HG03039 (cell line): ENCODE measurements at regions not wholly inside any gene's neighbourhood (a gene's known extent, or its start where the extent isn't known, plus 50 kb on each side); places are given as distances from the start of the nearest gene placed in this dataset.
"Not testable (repeated sequence)": the region's sequence is repeated elsewhere in the genome, so short reads cannot be mapped to it uniquely, and the experiment has no call there.

Experiments
- ATAC-seq: cut with Tn5 transposase; IDR thresholded peaks from one replicate; pipeline ENCODE4 v1.9.1; 2021; ENCODE audit warnings: mild to moderate bottlenecking, moderate library complexity; ENCODE audit not compliant: unreplicated experiment

DNA sequence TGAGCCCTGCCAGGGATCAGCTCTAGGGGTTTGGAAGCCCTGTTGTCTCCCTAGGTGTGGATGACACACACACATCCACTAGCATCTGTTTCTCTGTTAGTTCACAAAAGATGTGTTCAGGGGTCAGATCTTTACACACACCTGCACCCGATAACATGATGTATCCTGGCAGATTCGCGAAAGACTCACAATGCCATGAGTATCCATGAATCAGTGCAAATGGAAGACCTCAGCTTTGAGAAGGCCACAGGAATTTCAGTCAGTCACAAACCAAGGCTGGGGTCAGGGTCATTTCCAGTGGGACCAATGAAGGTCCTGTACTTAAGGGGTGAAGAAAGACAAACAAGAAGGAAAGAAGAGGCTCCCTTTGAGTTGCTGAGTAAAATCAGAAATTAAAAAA is 898.2 kb downstream of the UQCRFS1 start:
- ATAC-seq: no peak

DNA sequence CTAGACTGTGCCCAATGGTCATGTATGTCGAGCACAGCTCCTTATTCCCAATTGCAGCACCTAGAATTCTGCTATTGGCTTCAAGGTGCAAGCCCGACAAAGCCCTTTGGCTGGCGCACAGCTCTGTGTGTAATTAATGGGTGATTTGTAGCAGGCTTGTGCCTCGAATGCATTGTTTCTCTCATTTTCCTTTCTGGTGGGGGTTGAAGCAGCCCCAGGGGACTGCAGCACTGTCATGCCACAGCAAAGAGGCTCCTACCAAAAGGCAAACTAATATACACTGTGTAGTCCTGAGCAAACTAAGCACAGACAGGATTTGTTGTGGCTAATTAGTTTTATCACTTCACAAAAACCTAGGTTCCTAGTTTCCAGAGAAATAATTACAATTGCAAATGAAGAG is 898.7 kb downstream of the UQCRFS1 start:
- ATAC-seq: no peak

DNA sequence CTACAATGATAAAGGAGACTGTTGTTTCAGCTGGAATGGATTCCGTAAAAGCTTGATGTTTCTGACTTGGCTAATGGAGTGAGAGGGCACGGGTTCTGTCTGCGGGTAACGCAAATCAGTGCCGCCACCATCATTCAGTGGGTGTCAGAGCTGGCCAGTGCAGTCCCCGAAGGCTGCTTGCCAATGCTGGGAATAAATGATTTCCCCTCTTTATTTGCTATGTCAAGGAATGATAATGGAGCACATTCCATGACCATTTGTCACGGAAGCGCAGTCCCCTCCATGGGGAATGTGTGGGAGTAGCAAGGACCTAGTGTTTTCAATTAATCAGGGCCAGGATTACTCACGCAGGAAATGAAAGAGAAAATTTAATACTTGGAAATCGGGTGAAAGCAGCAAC is 899.3 kb downstream of the UQCRFS1 start:
- no peak for ATAC-seq

DNA sequence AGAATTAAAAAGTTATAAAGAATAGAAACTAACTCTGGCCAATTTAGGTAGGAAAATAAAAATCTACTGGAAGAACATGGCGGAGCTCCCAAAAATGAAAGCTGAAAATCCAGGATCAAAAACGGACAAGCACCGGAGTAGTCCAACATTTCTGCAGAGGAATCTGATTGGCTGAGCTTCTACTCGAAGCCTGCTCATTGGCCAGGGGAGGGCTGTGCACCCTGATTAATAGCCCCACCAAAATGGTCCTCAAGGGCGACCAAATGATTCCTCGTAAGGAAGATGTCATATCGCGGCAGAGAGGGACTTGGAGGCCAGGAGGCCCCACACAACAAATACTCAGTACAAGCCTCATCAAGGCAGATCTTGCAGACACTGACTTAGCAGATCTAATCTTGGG is 900.7 kb downstream of the UQCRFS1 start:
- ATAC-seq: no peak

DNA sequence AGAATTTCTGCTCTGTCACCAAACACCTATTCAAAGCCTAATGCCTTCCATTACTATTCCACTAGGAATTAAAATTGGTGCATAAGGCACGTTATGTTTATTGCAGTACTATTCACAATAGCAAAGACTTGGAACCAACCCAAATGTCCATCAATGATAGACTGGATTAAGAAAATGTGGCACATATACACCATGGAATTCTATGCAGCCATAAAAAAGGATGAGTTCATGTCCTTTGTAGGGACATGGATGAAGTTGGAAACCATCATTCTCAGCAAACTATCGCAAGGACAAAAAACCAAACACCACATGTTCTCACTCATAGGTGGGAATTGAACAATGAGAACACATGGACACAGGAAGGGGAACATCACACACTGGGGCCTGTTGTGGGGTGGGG is 902.1 kb downstream of the UQCRFS1 start:
- ATAC-seq: not testable (repeated sequence)

DNA sequence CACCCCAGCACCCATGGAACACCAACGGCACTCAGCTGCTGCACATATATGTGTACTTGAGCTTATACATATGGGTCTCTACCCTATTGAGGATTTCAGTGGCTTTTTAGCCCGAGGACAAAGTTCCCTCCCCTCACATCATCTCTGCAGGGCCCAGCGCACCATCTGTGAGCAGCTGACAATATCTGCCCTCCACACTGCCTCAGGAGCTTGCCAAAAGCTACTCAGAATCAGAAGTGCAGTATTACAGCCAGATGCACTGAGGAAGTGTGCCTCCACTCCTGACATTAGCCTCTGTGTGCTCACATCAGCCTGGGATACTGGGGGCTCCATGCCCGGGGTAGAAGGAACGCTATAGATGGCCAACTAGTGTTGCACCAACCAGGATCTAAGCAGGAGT is 903.9 kb downstream of the UQCRFS1 start:
- ATAC-seq: no peak

DNA sequence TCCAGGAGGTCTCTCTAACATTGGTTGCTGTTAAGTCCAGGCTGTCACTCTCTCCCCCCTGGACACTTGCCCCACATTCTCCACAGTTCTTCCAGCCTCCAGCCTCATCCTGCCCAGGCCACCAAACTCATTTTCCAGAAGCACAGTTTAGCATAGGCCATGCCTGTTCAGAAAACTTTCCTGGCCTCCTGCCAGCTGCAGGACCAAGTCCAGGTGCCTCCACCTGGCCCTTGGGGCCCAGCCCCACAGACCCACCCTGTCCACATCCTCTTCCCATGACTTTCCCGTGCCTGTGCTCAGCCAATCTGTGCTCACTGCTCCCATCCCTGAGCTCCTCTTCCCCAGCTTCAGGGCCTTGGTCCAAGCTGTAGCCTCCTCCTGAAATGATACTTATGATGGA is 905.0 kb downstream of the UQCRFS1 start:
- ATAC-seq: no peak

DNA sequence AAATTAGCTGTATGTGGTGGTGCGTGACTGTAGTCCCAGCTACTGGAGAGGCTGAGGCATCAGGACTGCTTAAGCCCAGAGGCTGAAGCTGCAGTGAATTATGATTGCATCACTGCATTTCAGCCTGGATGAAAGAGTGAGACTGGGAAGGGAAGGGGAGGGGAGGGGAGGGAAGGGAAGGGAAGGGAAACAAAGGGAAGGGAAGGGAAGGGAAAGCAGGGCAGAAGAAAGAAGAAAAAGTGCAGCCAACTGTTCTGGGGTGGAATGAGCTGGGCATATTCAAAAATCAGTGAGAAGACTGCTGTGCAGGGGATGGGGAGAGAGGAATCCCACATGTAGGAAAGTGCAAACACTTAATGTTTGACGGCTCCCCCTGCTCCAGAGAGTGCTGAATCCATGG is 905.5 kb downstream of the UQCRFS1 start:
- no peak for ATAC-seq

DNA sequence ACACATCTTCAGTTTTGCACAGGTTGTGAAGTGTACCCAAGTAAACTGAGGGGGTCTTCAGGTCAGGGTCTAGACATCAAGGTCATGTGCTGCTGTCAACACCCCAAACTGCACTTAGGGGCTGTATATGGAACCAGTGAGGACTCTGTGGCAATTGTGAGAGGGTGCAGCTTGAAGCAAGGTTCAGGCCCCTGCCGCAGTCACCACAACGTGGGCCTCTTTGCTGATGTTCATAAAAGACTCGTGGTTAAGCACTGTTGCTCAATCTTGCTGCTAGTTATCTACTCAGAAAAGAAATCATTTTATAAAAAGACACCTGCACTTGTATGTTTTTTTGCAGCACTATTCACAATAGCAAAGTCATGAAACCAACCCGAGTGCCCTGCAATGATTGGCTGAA is 907.4 kb downstream of the UQCRFS1 start:
- no peak for ATAC-seq

DNA sequence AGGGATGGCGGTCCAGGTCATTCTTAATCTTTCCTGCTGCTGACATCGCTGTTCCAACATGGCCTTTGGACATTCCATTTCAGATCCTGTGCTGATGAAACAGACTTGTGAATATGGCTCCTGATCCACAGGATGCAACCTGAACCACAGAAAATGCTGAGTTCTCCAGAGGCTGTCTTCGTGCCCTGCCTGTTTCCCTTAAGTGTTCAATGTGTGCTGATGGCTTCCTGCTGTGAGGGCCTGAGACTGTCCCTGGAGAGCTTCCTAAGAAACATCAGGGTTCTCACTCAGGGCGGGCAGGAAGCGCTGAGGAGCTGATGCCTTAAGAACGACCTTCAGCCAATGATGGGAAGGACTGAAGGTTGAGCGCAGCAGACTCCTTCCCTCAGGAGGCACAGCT is 909.4 kb downstream of the UQCRFS1 start:
- no peak for ATAC-seq

DNA sequence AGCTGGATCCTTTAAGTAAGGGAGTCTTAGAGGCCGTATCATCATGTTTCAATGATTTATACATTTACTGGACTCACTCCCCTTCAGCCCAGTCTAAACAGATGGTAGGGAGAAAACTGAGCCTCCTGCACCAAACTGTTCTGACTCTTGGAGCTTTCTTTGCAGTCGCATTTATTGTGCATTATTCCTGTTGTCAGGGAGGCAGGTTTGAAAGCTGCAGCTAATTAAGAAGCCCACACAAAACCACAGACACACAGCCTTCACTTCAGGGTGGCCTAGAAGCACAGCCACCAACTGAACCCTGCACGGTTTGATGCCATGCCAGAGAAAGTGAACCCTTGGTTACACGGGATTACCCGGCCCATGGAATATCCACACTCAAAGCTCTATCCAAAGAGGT is 911.0 kb downstream of the UQCRFS1 start:
- ATAC-seq: no peak

DNA sequence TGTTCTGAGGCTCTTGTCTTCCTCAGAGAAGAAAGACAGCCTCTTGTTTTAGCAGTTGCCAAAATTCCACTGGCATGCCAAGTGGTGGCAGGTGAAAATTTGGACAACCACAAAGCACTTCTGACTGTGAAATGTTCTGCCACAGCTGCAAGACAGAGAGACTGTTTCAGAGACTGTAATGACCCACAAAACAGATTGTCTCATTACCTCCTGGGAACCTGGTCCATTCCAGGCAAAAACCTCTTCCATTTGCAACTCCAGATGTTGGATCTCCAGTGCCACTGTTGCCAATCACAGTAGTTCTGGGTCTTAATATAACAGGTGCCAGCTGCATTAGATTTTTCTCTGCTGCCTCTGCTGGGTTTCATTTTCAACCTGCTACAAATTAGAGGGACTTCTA is 911.5 kb downstream of the UQCRFS1 start:
- ATAC-seq: no peak

DNA sequence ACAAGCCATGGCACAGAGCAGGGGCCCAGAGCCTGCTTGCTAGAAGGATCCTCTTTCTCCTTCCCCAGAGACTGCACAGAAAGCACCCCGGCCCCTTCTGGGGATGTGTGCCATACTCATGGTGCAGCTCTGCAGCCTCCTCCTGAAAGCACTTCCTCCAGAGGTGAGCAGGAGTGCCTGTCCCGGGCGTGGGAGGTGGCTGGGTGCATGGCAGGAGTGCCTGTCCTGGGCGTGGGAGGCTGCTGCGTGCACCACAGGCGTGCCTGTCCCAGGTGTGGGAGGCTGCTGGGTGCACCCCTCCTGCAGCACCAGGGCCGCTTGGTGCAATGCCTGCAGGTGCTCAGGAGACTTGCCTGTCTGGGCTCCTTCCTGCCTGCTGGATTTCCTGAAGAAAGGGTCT is 913.3 kb downstream of the UQCRFS1 start:
- no peak for ATAC-seq

DNA sequence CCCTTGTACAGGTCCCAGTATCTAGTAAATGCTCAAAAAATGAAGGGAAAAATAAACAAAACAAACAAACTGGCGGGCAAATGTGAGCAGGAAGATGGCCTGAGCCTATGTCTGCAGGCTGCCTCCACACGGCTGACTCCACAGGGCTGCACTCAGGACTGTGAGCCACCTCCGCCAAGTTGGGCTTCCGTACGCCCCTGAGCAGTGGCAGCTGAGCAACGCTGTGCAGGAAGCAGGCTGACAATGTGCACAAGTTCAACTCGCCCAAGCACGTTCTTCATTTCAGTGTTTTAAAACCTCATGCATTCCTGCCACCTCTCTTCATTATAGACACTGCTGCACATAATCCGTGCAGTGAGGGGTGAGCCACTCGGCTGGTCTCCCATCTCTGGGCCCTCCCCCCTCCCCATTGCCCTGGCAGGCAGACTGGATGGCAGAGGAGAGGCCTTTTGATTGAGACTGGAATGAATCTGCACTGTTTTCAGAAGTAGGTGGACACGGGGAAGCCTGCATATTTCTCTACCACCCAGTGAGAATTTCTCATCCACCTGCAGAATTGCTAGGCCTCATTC is 915.3 kb downstream of the UQCRFS1 start:
- ATAC-seq: no peak

DNA sequence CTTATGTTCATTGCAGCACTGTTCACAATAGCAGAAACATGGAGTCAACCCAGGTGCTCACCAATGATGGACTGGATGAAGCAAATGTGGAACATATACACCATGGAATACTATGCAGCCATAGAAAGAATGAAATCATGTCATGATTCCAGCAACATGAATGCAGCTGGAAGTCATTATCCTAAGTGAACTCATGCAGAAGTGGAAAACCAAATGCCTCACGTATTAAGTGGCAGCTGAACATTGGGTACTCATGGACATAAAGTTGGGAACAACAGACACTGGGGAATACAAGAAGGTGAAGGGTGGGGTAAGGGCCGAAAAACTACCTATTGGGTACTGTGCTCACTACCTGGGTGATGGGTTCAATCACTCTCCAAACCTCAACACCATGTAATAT is 915.9 kb downstream of the UQCRFS1 start:
- no peak for ATAC-seq

DNA sequence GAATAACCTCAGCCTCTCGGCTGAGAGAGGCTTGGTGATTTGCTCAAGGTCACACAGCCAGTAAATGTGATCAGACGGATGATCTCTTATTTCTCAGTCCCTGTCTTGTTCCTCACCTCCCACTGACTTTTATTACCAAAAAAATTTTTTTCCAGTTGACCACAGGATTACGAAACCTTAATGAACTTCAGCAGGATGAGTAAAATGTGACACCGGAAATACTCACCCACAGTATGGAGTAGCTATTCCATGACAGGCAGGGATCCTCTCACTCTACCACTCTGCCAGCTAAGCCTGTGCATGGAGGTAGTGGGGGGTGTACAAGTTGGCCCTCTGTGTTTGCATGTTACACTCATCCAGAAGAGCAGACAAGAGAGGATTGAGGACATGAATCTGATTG is 916.4 kb downstream of the UQCRFS1 start:
- ATAC-seq: no peak

DNA sequence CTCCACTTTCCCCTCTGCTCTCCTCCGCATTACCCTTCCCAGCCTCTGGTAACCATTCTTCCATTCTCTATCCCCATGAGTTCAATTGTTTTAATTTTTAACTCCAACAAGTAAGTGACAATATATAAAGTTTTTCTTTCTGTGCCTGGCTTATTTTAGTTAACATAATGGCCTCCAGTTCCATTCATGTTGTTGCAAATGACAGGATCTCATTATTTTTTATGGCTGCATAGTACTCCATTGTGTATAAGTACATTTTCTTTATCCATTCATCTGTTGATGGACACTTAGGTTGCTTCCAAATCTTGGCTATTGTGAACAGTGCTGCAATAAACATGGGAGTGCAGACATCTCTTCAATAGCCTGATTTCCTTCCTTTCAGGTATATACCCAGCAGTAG is 918.0 kb downstream of the UQCRFS1 start:
- not testable (repeated sequence) for ATAC-seq

DNA sequence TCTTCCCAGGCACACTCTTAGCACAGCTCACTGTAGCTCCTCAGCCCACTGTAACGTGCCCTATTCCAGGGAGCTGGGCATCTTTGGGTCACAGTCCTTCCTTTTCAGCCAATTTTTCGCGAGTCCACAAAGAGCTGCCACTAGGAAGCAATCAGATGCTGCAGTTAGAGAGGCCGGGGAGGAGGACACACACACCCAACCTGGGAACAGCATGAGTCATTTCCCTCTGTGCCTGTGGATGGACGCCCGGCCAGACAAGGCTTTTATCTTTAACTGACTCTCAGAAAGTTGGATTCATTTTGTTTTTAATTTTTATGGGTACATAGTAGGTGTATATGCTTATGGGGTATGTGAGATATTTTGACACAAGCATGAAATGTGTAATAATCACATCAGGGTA is 918.6 kb downstream of the UQCRFS1 start:
- ATAC-seq: no peak

DNA sequence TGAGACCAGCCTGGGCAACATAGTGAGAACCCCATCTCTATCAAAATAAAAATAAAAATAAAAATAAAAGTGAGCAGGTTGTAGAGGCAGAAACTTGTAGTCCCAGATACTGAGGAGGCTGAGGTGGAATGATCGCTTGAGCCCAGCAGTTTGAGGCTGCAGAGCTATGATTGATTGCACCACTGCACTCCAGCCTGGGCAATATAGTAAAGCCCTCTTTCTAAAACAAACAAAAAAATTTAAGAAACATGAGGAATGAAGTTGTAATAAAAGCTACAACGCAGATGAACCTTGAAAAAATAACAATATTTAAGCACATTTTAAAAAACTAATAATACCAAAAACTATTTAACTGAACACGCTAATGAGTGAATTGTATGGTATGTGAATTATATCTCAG is 919.3 kb downstream of the UQCRFS1 start:
- ATAC-seq: no peak

DNA sequence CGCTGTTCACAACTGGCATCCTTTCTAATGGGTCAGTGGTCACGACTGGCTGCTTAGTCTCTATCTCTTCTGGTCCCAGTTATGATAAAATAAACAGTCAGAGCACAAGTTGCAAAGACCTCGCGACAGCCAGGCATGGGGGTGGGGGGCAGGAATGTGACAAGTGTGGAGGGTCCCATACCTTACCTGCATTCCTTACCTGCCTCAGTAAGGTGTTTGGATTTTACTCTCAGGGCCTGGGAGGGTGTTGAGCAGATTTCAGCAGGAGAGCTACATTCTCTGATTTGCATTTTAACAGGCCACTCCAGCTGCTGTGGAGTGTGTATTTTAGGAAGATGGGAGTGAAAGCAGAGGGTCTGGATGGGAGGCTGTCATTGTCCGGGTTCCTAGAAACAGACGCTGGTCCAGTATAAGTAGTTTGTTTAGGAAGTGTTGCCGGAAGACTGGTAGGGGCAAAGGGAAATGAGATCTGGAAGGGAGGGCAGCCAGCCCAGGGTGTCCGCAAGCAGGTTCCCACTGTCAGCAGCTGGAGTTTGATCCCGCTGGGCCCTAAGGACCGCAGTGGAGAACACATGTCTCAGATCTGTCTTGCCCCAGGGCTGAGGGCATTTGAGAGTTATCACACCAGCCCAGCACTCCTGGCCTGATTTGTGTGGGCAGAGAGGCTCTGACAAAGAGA is 920.0 kb downstream of the UQCRFS1 start:
- ATAC-seq: no peak

DNA sequence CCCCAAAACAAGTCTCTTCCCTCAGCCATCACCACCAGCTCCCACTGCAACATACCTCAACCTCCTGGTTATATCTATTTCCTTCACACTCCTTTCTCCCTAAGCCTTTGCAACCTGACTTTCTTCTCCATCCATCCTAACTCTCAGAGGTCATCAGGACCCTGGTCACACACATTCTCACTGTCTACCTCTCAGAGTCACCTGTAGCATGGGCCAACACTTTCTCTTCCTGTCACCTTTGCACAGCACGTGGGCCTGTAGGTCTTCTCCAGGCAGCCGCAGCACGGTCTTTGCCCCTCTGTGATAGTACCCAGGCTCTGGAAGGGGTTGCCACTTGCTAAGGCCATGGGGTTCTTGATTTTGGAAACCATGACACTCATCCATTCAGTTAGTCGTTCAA is 921.1 kb downstream of the UQCRFS1 start:
- no peak for ATAC-seq

DNA sequence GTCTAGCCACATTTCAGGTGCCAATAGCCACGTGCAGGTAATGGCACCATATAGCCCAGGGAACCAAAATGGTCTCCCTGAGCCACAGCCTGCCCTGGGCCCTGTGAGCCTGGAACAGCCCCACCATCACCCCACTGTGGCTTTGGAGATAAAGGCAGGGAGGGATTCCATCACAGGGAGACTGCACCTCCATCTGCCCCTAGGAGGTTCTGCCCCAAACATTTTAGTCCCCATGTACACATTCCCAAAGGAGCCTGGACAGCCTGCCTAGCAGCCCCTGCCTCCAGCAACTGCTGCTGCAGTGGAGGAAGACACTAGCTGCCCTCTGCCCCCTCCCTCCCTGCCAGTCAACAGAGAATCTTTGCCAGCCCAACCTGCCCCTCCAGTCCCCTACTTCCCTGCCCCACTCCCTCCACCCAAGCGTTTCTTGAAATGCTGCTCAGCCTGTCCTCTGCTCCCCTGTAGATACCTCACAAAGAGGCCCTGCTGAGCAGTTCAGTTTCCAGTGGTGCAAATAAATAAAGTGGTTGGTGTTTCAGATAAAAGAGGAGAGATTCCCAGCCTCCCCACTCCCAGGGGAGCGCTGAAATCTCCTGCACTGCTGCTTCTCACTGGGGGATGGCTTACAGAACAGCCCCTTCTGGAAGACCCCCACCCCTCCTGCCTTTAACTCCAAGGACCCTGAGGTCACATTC is 921.8 kb downstream of the UQCRFS1 start:
- ATAC-seq: no peak
